Tibial nerve (tissue), 4 donors: ENCODE measurements at regions not wholly inside any gene's neighbourhood (a gene's known extent, or its start where the extent isn't known, plus 50 kb on each side); places are given as distances from the start of the nearest gene placed in this dataset.

ENCODE experiments used
- DNase-seq, 2 donors: peaks; one replicate each; pipeline ENCODE4 v3.0.0-alpha.2; 2019; ENCODE audit warnings: low spot score in 2 of 2
- H3K27ac ChIP-seq, 4 donors: fragments of 200-600 bp; sonication (generic) in 3 of 4; one replicate each; pipeline ENCODE4 v1.5.1; 2017 to 2019; ENCODE audit warnings: mild to moderate bottlenecking in 1 of 4
- H3K27me3 ChIP-seq, 2 donors: fragments of 200-600 bp; sonication (generic) in 1 of 2; one replicate each; pipeline versions ENCODE4 v1.5.1 to v1.6.0; 2017 to 2019
- H3K36me3 ChIP-seq, 3 donors: fragments of 200-600 bp; sonication (generic); one replicate each; pipeline ENCODE4 v1.5.1; 2018 to 2019
- H3K4me1 ChIP-seq, 4 donors: fragments of 200-600 bp; sonication (generic) in 3 of 4; one replicate each; pipeline ENCODE4 v1.5.1; 2017 to 2019
- H3K4me3 ChIP-seq, 4 donors: fragments of 200-600 bp; sonication (generic) in 3 of 4; one replicate each; pipeline ENCODE4 v1.5.1; 2017 to 2019; ENCODE audit warnings: mild to moderate bottlenecking in 1 of 4, moderate library complexity in 1 of 4
- H3K9me3 ChIP-seq, 4 donors: fragments of 200-600 bp; sonication (generic) in 3 of 4; one replicate each; pipeline ENCODE4 v1.5.1; 2017 to 2019
- EP300 ChIP-seq, 2 donors: sonication (generic); formaldehyde crosslinking; IDR thresholded peaks; one replicate each; pipeline ENCODE4 v1.6.1; 2017; ENCODE audit warnings: antibody characterized with exemption in 2 of 2, mild to moderate bottlenecking in 1 of 2
- POLR2A ChIP-seq, 2 donors: fragments of 450-650 bp; IDR thresholded peaks; one replicate each; pipeline ENCODE4 v1.6.1; 2017; ENCODE audit warnings: antibody characterized with exemption in 2 of 2, mild to moderate bottlenecking in 2 of 2, moderate library complexity in 2 of 2
- WGBS, 2 donors: methylation state at CpG; one replicate each; pipeline ENCODE4 v1.1.5; 2018; 5-methylcytosine and 5-hydroxymethylcytosine counted together
- TF ChIP-seq, protein P1 (sequence below), 5 experiments: fragments of 200-600 bp in 3 of 5; fragments of 450-650 bp in 2 of 5; sonication (generic) in 3 of 5; IDR thresholded peaks; one replicate each; pipeline ENCODE4 v1.5.1; 2016 to 2019; ENCODE audit warnings: antibody characterized with exemption in 5 of 5, mild to moderate bottlenecking in 3 of 5, moderate library complexity in 2 of 5

DNA sequence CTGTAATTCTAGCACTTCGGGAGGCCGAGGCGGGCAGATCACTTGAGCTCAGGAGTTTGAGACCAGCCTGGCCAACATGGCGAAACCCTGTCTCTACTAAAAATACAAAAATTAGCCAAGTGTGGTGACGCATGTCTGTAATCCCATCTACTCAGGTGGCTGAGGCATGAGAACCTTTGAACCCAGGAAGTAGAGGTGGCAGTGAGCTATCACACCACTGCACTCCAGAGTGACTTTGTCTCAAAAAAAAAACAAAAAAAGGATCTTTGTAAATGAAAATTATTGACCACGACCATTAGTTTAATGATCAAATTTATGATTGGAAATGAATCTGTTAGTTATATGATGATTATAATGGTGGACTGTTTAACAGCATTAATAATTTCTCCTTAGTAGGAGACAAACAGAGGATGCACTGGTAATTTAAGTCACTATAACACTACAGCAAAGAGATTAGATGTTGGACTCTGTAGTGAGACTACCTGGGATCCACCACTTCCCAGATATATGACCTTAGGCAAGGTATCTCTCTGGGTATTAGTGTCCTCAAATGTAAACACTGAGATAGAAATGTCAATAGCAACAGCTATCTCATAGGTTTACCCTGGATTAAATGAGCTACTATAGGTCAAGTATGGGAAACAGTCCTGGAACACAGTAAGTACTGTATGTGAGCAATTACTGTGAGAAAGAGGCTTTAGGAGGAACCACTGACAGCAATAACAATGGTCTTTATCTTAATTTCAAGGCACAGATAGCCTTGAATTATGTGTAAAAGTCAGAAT is 214.7 kb downstream of the NOVA1 start:
- Histone ChIP-seq H3K36me3 (no peaks in the 10 kb centered on the region), H3K9me3 (no peaks in the 10 kb centered on the region), H3K27ac (no peak overlapping the region), H3K4me1 (no peaks in the 10 kb centered on the region), H3K4me3 (no peak overlapping the region), H3K27me3 (no peaks in the 10 kb centered on the region)
- DNase-seq: no peak
- TF ChIP-seq, protein P1, sequence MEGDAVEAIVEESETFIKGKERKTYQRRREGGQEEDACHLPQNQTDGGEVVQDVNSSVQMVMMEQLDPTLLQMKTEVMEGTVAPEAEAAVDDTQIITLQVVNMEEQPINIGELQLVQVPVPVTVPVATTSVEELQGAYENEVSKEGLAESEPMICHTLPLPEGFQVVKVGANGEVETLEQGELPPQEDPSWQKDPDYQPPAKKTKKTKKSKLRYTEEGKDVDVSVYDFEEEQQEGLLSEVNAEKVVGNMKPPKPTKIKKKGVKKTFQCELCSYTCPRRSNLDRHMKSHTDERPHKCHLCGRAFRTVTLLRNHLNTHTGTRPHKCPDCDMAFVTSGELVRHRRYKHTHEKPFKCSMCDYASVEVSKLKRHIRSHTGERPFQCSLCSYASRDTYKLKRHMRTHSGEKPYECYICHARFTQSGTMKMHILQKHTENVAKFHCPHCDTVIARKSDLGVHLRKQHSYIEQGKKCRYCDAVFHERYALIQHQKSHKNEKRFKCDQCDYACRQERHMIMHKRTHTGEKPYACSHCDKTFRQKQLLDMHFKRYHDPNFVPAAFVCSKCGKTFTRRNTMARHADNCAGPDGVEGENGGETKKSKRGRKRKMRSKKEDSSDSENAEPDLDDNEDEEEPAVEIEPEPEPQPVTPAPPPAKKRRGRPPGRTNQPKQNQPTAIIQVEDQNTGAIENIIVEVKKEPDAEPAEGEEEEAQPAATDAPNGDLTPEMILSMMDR (IDR thresholded peaks at IDR 0.05): no peak
- TF ChIP-seq POLR2A (IDR thresholded peaks at IDR 0.05): no peak
- no peak for TF ChIP-seq EP300 (IDR thresholded peaks at IDR 0.05)
- 86 to 96% methylated on average over 6 of the region's 6 CpGs for WGBS, 2 donors

DNA sequence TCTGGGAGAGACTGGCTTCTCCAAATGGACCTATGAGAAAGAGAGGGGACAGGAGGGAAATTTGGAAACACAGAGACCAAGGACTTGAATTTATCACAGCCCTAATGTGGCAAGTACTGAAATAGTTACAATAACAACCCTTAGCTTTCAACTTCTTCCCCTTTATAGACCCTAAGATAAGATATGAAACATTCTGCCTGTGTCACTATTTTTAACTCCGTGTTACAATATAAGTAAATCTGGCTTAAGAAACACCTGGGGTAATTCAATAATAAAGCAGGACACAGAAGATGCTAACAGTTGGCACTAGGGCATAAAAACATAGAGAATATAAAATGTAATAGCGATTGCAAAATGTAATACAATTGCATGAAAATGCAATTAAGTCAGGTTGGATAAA is 216.4 kb downstream of the NOVA1 start:
- WGBS, 2 donors: 72 to 73% methylated on average over 2 of the region's 2 CpGs
- H3K36me3 ChIP-seq: no peaks in the 10 kb centered on the region
- H3K4me3 ChIP-seq: no peak overlapping the region
- H3K9me3 ChIP-seq: no peaks in the 10 kb centered on the region
- H3K4me1 ChIP-seq: no peaks in the 10 kb centered on the region
- H3K27me3 ChIP-seq: no peaks in the 10 kb centered on the region
- no peak for DNase-seq
- TF ChIP-seq EP300 (IDR thresholded peaks at IDR 0.05) (no peak), POLR2A (IDR thresholded peaks at IDR 0.05) (no peak)
- TF ChIP-seq, protein P1 (IDR thresholded peaks at IDR 0.05): no peak
- no peak overlapping the region for H3K27ac ChIP-seq

DNA sequence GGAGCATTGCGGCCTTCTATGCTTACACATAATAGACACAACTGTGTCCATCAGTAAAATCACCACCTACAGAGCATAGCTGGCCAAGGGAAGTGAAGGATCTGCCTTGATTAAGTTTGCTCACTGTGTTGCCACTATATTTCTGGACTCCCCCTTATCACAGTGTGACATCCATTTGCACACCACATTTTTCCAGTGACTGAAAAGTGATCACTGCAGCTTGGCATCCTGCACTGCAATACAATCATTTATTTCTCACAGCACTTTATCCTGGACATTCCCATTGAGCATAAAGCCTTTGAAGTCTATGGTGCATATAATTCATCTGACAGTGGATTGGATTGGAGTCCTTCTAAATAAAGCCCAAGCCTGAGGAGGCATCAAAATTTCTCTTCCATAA is 217.2 kb downstream of the NOVA1 start:
- no peak for TF ChIP-seq POLR2A (IDR thresholded peaks at IDR 0.05)
- Histone ChIP-seq H3K4me1 (no peaks in the 10 kb centered on the region), H3K9me3 (no peaks in the 10 kb centered on the region), H3K27ac (no peak overlapping the region), H3K36me3 (no peaks in the 10 kb centered on the region), H3K27me3 (no peaks in the 10 kb centered on the region), H3K4me3 (no peak overlapping the region)
- 91 to 96% methylated on average over 1 of the region's 1 CpG for WGBS, 2 donors
- DNase-seq: no peak

DNA sequence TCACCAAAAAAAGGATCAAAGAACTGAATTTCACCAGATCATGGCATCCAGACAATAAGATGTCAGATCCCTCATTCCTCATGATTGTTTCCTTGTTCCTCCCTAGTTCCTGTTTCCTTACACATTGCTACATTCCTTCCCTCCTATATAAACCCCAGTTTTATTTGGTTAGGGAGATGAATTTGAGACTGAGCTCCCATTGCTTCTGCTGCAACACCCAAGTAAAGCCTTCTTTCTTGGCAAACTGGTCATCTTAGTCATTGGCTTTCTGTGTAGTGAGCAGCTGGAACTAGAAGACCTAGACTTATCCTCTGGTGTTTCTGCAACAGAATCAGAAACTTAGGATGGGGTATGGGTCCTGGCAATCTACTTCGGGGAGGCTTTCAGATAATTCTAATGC is 217.9 kb downstream of the NOVA1 start:
- WGBS, 2 donors: 94 to 100% methylated on average over 1 of the region's 1 CpG
- TF ChIP-seq, protein P1 (IDR thresholded peaks at IDR 0.05): no peak
- no peak for TF ChIP-seq POLR2A (IDR thresholded peaks at IDR 0.05)
- no peak for TF ChIP-seq EP300 (IDR thresholded peaks at IDR 0.05)
- Histone ChIP-seq H3K4me1 (no peaks in the 10 kb centered on the region), H3K36me3 (no peaks in the 10 kb centered on the region), H3K4me3 (no peak overlapping the region), H3K27ac (no peak overlapping the region), H3K9me3 (no peaks in the 10 kb centered on the region), H3K27me3 (no peaks in the 10 kb centered on the region)
- DNase-seq: no peak

DNA sequence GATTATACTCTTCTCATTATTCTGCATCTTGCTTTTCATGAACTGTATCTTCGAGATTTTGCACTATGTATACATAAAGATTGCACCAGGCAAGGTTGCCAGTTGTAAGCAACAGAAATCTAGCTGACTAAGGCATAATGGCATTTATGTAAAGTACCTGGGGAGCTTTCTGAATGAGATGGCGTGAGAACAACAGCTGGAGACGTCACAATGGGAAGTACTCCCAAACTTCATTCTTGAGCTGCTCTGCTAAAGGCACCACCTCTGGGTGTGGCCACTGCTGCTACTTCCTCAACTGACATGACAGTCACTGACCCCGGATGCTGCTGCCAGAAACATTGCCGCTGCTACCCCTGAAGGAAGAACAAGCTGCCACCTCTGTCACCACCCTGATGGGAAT is 220.7 kb downstream of the NOVA1 start:
- Histone ChIP-seq H3K27me3 (no peaks in the 10 kb centered on the region), H3K4me1 (no peaks in the 10 kb centered on the region), H3K9me3 (no peaks in the 10 kb centered on the region), H3K27ac (no peak overlapping the region), H3K36me3 (no peaks in the 10 kb centered on the region), H3K4me3 (no peak overlapping the region)
- no peak for TF ChIP-seq EP300 (IDR thresholded peaks at IDR 0.05)
- no peak for TF ChIP-seq POLR2A (IDR thresholded peaks at IDR 0.05)
- TF ChIP-seq, protein P1 (IDR thresholded peaks at IDR 0.05): no peak
- no peak for DNase-seq
- WGBS, 2 donors: 76 to 80% methylated on average over 5 of the region's 5 CpGs
